22Rv1 (cell line): ENCODE measurements at regions not wholly inside any gene's neighbourhood (a gene's known extent, or its start where the extent isn't known, plus 50 kb on each side); places are given as distances from the start of the nearest gene placed in this dataset.

Experiments used
- ZFX ChIP-seq: fragments of 450-650 bp; IDR thresholded peaks from 2 replicates; pipeline ENCODE4 v1.6.1; 2017; ENCODE audit warnings: antibody characterized with exemption, borderline replicate concordance
- TF ChIP-seq, protein P1 (sequence below): fragments of 450-650 bp; IDR thresholded peaks from 2 replicates; pipeline ENCODE4 v1.5.1; 2017; ENCODE audit warnings: mild to moderate bottlenecking

DNA sequence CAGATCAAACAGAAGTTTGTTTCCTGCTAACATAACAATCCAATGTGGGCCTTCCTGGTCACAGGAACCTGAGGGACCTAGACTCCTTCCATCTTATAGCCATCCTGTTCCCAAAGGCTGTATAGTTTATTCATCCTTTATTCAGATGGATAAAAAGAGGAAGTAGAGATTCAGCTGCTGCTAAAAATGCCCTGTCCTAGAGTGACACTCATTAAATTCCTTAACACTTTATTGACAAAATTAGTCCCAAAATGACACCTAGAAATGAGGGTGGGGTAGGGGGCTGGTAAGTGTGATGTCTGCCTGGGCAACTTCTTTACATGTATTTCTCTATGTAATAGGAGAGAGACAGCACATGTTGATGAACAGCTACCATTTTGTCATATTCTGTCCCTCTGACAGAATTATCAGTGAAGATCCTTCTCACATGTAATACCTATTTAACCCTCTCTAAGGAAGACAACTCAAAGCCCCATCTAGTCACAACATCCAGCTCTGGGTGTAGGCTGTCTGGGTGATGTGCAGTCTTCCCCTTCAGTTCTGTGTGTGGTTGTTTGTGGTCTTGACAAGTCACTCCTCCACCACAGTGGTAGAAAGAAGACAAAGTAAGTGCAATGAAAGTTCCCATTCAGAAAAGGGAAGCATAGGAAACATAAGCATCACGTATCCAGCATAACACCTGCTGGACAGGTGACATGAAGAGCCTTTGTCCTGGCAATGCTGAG, 253.9 kb upstream of the CNTNAP5 start:
- TF ChIP-seq, protein P1, sequence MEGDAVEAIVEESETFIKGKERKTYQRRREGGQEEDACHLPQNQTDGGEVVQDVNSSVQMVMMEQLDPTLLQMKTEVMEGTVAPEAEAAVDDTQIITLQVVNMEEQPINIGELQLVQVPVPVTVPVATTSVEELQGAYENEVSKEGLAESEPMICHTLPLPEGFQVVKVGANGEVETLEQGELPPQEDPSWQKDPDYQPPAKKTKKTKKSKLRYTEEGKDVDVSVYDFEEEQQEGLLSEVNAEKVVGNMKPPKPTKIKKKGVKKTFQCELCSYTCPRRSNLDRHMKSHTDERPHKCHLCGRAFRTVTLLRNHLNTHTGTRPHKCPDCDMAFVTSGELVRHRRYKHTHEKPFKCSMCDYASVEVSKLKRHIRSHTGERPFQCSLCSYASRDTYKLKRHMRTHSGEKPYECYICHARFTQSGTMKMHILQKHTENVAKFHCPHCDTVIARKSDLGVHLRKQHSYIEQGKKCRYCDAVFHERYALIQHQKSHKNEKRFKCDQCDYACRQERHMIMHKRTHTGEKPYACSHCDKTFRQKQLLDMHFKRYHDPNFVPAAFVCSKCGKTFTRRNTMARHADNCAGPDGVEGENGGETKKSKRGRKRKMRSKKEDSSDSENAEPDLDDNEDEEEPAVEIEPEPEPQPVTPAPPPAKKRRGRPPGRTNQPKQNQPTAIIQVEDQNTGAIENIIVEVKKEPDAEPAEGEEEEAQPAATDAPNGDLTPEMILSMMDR, result no peak
- TF ChIP-seq ZFX, result no peak
